GM19372 (cell line): ENCODE measurements at regions not wholly inside any gene's neighbourhood (a gene's known extent, or its start where the extent isn't known, plus 50 kb on each side); places are given as distances from the start of the nearest gene placed in this dataset.
"Not testable (repeated sequence)": the region's sequence is repeated elsewhere in the genome, so short reads cannot be mapped to it uniquely, and the experiment has no call there.

Source experiments
- ATAC-seq: cut with Tn5 transposase; IDR thresholded peaks from one replicate; pipeline ENCODE4 v1.9.1; 2021; ENCODE audit warnings: mild to moderate bottlenecking, low read depth, moderate library complexity; ENCODE audit not compliant: unreplicated experiment

- ATAC-seq, result not testable (repeated sequence)
Observed at GRCh38 chr1:55296247-55296646, 81.1 kb upstream of the USP24 start.

DNA sequence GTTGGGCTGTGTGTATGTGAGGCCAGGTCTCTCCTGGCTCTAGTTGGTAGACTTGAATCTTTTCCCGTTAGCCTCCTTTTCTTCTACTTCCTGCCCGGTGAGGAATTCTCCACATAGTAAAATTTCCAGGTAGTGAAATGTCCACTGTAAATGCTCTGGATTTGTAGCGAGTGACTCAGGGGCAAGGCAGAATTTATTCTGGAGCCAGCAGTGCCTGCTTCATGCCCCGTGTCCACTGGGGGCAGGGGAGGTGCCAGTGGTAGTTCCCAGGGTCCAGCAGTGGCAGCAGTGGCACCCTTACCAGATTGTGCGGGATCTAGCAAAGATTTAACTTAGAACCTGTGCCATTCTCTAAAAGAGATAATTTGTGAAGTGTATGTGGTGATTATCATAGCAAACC lies 74.5 kb upstream of the USP24 start:
- no peak for ATAC-seq

- ATAC-seq, result no peak
Observed at GRCh38 chr1:55289042-55289441, 73.9 kb upstream of the USP24 start.

DNA sequence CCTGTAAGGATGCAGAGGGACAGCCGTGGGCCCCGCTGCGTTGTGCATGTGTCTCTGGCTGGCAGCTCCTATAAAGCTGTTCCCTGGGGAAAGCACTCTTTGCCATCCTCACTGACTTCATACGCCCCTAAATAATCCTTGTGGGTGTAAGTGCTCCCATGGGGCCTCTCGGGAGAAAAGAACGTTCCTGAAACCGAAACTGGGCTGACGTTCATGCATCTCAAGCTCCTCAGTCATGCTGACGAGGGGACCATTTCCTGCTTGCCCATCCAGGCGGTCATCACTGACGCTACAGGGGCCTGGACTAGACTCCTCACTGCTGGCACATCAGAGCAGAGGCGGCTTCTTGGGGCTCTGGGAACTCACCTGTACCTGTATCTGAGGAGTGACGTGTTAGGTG lies 73.1 kb upstream of the USP24 start:
- ATAC-seq, result peak; percentile 88

DNA sequence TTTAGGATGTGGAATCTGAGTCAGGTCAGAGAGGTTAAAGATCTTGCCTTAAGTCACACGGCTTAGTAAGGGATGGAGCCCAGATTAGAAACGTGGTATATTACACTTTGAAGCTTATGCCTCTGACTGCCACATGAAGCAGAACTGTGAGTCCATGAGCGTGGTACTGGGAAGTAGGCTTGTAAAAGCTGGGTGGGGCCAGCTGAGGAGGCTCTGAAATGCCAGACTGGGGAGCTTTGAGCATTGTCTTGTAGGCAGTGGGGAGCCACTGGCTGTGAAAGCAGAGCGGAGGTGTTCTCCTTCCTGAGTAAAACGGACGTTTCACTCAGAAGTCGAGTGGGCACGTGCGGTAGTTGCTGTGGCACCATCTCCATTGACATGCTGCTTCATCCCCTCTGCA lies 72.6 kb upstream of the USP24 start:
- peak; percentile 36 for ATAC-seq

GRCh38 chr1:55286856-55287602 lies 71.9 kb upstream of the USP24 start:
- ATAC-seq, result no peak

GRCh38 chr1:55285834-55286233 lies 70.7 kb upstream of the USP24 start:
- ATAC-seq, result no peak

- ATAC-seq, result no peak
Observed at GRCh38 chr1:55284856-55285255, 69.7 kb upstream of the USP24 start.

DNA sequence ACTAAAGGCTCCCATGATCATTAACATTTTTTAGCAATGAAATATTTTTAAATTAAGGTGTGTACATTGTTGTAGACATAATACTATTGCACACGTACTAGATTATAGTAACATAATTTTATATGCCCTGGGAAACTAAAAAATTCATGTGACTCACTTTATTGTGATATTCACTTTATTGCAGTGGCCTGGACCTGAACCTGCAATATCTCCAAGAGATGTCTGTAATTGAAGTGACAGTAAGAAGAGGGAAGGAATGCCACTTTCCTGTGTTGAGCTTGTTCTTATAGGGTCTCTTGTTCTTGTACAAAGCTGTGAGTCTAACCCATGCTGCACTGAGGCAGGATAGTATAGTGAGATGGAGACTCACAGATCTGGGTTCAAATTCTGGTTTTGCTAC lies 66.9 kb upstream of the USP24 start:
- no peak for ATAC-seq

DNA sequence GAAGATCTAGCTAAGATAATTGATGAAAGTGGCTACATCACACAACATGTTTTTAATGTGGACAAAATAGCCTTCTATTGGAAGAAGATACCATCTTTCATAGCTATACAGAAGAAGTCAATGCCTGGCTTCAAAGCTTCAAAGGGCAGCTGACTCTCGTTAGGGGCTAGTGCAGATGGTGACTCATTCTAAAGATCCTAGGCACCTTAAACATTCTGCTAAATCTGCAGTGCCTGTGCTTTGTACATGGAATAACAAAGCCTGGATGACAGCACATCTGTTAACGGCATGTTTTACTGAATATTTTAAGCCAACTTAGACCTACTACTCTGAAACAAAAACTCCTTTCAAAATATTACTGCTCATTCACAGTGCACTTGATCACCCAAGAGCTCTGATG lies 65.6 kb upstream of the USP24 start:
- ATAC-seq, result no peak

GRCh38 chr1:55279627-55280026 lies 64.5 kb upstream of the USP24 start:
- ATAC-seq, result no peak

DNA sequence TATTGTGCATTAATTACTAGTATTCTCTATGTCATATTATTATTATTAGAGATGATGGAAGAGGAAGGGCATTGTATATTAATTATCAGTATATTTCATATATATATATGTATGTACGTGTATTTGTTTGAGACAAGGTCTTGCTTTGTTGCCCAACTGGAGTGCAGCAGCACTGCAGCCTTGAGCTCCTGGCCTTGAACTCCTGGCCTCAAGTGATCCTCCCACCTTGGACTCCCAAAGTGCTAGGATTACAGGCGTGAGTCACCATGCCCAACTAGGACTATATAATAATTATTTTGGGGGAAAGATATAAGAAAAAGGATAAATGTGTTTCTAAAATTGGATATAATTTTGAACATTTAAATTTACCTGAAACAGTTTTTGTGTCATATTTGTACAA lies 63.2 kb upstream of the USP24 start:
- ATAC-seq, result no peak

DNA sequence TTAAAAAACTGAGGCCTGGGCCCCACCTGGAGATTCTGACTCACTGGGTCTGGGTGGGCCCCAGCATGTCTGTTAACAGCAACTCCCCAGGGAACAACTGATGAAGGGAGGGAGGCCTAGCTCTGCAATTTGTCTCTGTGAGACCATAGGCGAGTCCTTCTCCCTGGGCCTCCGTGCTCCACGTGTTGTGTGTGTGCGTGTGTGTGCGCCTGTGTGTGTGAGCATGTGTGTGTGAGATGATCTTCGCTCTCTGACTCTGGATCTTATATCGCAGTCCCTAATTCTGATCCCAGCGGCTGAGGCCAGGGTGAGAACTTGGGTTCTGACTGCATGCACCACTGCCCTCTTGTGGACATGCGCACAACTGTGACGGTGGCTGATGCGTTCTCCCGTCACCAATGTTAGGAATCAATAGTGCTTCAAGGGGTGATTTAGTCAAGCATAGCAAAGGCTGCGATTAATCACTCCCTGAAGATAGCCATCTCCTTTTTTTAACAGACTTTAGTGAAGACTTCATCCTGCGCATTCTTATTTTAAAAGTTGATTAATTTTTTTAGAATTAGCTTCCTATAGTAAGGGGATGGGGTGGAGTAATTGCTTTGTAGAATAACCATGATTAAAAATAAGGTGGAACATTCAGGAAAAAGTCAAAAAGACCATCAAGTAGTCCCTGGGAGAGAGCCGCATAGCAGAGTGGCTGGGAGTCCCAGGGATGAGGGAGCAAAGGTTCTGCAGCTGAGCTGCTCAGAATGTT lies 62.4 kb upstream of the USP24 start:
- peak; percentile 90 for ATAC-seq

GRCh38 chr1:55276671-55277376 lies 61.7 kb upstream of the USP24 start:
- ATAC-seq, result no peak

DNA sequence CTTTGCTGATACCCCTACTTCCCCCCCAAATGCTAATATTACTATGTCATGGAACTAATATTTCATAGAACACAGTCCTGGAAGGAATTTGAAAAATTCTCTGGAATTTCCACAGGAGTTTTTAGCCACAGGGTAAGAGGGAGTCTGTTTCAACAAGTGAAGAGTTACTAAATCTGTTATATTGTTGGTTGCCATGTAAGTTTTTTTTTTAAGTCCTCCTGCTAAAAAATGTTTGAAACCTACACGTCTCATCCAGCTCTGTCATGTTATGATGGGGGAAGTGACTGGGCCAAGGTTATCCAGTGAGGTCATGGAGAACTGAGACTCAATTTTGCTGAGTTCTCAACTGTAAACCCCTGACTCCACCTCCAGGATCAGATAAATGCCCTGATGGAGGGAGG lies 60.8 kb upstream of the USP24 start:
- ATAC-seq, result no peak

DNA sequence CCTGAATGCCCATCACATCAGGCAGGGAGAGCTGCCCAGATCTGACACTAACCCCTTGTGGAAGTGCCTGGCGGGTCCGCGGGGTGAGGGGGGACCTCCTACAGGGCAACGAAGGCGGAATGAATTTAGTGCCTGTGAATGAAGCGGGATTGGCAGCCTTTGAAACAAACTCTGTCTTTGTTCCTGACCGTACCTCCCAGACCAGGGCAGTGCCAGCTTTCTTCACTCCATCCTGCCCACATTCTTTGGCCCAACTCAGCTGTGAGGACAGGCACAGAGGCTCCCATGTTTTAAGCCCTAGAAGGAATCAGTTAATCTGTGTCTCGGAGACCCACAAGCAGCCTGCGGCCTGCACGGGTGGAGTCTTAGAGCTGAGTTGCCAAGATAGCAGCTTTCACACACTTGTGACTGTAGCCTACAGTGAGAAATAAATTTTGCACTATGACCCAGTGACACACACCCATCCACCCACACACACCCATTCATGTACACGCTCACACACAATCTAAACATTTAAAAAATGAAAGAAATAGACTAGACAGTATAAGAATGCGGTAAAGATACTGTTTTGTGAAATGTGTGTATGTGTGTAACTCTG lies 60.1 kb upstream of the USP24 start:
- ATAC-seq, result no peak

DNA sequence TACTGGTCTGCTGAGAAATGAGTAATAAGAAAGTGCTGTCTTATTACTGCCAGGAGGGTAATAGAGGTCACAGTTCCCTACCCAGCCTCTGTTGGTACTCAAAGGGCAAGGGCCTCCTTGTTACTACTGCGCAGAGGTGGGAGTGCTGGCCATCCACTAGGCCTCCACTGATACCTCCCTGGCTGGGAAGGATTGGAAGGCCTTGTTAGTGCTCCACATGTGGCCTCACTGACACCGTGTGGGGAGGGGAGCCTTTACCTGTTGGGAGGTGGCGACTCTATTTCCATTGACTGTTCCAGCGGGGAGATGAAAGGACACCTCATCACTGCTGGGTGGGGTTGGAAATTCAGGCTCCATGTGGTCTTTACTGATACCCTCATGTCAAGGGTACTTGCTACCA lies 57.8 kb upstream of the USP24 start:
- ATAC-seq, result no peak
